ENCODE measurements at regions not wholly inside any gene's neighbourhood (a gene's known extent, or its start where the extent isn't known, plus 50 kb on each side); places are given as distances from the start of the nearest gene placed in this dataset.

GRCh38 chr1:68365709-68366382, 83.9 kb downstream of the RPE65 start:
- 91 to 100% (median 96%) methylated on average over 1 of the region's 1 CpG for WGBS, 3 donors
- Histone ChIP-seq H3K36me3 (no peaks in the 10 kb centered on the region), H3K9me3 (no peaks in the 10 kb centered on the region), H3K4me1 (ENCODE audit: insufficient read depth) (no peaks in the 10 kb centered on the region), H3K27me3 (no peaks in the 10 kb centered on the region), H3K4me3 (no peak overlapping the region), H3K27ac (no peak overlapping the region)
- intact Hi-C loops (cut with DNase I), result no loop called here
- TF ChIP-seq EP300 (IDR thresholded peaks at IDR 0.05), result no peak
- TF ChIP-seq CTCF (IDR thresholded peaks at IDR 0.05), result no peak
- no peak for TF ChIP-seq POLR2A (IDR thresholded peaks at IDR 0.05)
- no peak for DNase-seq

DNA sequence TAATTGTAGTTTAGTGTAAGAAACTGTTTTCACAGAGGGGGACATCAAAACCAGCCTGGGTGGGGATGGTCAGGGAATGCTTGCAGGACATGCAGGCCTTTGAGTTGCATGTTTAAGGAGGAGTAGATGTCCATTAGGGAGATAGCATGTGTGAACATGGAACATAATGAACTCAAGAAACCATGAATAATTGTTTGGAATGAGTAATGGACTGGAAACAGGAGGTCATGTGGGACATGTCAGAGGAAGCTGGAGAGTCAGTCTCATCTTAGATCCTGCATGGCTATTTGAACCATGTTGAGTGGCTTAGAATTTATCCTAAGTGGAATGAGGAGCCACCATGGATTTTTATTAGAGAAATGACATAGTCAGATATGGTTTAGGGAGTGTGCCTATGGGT, 86.4 kb downstream of the RPE65 start:
- H3K9me3 ChIP-seq, result no peaks in the 10 kb centered on the region
- intact Hi-C loops (cut with DNase I), result no loop called here
- H3K27me3 ChIP-seq, result no peaks in the 10 kb centered on the region
- no peak for DNase-seq
- no peak for TF ChIP-seq EP300 (IDR thresholded peaks at IDR 0.05)
- TF ChIP-seq POLR2A (IDR thresholded peaks at IDR 0.05), result no peak
- no peak for TF ChIP-seq CTCF (IDR thresholded peaks at IDR 0.05)
- no peak overlapping the region for H3K27ac ChIP-seq
- peaks cover 2% of the 10 kb centered on the region for H3K4me1 ChIP-seq (ENCODE audit: insufficient read depth)
- no peaks in the 10 kb centered on the region for H3K36me3 ChIP-seq
- H3K4me3 ChIP-seq, result no peak overlapping the region

DNA sequence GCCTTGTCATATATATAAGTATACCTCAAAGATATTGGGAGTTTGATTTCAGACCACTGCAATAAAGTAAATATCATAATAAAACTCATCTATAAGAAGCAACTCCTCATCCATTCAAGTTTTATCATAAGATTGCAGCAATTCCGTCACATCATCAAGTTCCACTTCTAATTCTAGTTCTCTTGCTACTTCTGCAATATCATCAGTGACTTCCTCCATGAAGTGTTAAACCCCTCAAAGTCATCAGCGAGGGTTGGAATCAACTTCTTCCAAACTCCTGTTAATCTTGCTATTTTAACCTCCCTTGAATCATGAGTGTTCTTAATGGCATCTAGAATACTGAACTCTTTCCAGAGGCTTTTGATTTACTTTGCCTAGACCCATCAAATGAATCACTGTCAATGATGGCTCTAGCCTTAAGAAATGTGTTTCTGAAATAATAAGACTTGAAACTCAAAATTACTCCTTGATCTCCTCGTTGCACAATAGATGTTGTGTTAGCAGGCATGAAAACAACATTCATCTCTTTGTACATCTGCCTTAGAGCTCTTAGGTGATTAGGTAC, 88.3 kb downstream of the RPE65 start:
- TF ChIP-seq CTCF (IDR thresholded peaks at IDR 0.05), result no peak
- no peak for TF ChIP-seq EP300 (IDR thresholded peaks at IDR 0.05)
- TF ChIP-seq POLR2A (IDR thresholded peaks at IDR 0.05), result no peak
- Histone ChIP-seq H3K27me3 (no peaks in the 10 kb centered on the region), H3K9me3 (no peaks in the 10 kb centered on the region), H3K4me3 (no peak overlapping the region), H3K4me1 (ENCODE audit: insufficient read depth) (peaks cover 7% of the 10 kb centered on the region), H3K27ac (no peak overlapping the region), H3K36me3 (no peaks in the 10 kb centered on the region)
- no peak for DNase-seq
- intact Hi-C loops (cut with DNase I), result no loop called here
- WGBS, 3 donors, result 76 to 92% (median 88%) methylated on average over 3 of the region's 3 CpGs

DNA sequence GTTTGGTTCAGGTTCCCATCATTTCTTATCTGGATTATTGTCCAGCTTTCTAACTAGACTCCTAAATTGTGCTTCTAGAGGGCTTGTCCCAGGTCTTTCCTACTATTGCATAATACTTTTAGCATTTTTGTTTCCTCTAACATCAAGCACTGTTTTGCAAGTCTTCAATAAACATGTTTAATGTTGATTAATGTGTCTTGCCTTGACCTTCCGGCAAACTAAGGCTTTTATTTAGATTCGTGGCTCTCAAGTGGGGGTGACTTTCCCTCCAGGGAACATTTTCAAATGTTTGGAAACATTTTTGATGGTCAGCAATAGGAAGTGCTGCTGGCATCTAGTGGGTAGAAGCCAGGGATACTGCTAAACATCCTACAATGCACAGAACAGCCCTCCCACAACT, 90.7 kb downstream of the RPE65 start:
- WGBS, 3 donors, result 0 to 11% (median 3%) methylated on average over 2 of the region's 2 CpGs
- intact Hi-C loops (cut with DNase I), result no loop called here
- Histone ChIP-seq H3K9me3 (no peaks in the 10 kb centered on the region), H3K4me1 (ENCODE audit: insufficient read depth) (peaks cover 7% of the 10 kb centered on the region), H3K36me3 (no peaks in the 10 kb centered on the region), H3K27me3 (no peaks in the 10 kb centered on the region), H3K27ac (no peak overlapping the region), H3K4me3 (no peak overlapping the region)
- TF ChIP-seq CTCF (IDR thresholded peaks at IDR 0.05) (no peak), EP300 (IDR thresholded peaks at IDR 0.05) (no peak), POLR2A (IDR thresholded peaks at IDR 0.05) (no peak)
- DNase-seq, result no peak

All from ovary (tissue), 7 donors.